ENCODE measurements at regions not wholly inside any gene's neighbourhood (a gene's known extent, or its start where the extent isn't known, plus 50 kb on each side); places are given as distances from the start of the nearest gene placed in this dataset.

DNA sequence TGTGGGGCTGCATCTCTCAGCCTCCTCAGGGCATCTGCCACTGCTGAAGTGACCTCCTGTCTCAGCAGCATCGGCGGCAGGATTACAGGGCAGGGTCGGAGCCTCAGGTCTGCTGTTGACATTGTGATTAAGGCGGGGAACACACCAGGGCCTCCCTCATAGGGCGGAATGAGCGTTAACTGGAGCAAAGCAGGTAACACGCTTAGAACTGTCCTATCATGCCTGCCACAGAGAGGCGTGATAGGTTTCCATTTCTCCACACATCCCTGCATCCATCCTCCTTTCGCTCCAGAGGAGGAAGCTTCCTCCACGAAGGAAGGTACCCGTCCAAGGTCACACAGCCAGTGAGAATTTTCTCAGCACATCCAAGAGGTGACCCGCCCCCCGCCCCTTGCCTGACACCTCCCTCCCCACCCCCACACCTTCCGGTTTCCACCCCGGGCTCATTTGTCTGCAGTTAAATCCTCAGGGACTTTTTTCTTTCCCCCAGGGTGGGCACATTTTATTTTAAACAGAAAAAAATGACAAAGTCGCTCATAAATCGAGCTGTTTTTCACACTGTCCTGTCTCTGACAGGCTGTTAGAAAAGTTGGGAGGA, 200.8 kb downstream of the TFAP2C start:
- H3K9me3 ChIP-seq (ENCODE audit: control insufficient read depth, low read depth, low read length) = no peaks in the 10 kb centered on the region
- H3K9me3 Mint-ChIP-seq = no peaks in the 10 kb centered on the region
- H3K4ac ChIP-seq (ENCODE audit: low read depth, low read length) = no peak overlapping the region
- H2BK12ac ChIP-seq (ENCODE audit: insufficient read length, low read depth, low read length) = no peak overlapping the region
- no peaks in the 10 kb centered on the region for H3K79me2 ChIP-seq (ENCODE audit: insufficient read depth, low read length)
- TF ChIP-seq, protein P1, sequence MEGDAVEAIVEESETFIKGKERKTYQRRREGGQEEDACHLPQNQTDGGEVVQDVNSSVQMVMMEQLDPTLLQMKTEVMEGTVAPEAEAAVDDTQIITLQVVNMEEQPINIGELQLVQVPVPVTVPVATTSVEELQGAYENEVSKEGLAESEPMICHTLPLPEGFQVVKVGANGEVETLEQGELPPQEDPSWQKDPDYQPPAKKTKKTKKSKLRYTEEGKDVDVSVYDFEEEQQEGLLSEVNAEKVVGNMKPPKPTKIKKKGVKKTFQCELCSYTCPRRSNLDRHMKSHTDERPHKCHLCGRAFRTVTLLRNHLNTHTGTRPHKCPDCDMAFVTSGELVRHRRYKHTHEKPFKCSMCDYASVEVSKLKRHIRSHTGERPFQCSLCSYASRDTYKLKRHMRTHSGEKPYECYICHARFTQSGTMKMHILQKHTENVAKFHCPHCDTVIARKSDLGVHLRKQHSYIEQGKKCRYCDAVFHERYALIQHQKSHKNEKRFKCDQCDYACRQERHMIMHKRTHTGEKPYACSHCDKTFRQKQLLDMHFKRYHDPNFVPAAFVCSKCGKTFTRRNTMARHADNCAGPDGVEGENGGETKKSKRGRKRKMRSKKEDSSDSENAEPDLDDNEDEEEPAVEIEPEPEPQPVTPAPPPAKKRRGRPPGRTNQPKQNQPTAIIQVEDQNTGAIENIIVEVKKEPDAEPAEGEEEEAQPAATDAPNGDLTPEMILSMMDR (conservative IDR thresholded peaks at IDR 0.05) = no peak
- no CpG with 5 or more reads among the region's 17 CpGs for WGBS (ENCODE audit: extremely low coverage, insufficient read length, low lambda C conversion rate)
- peaks cover 3% of the 10 kb centered on the region; the same call in 1 of the 2 replicates for H3K4me1 ChIP-seq (ENCODE audit: insufficient read depth, low read length)
- no peak overlapping the region for H3K9ac ChIP-seq (ENCODE audit: extremely low read depth, insufficient read length, low read length)
- no peak overlapping the region for H4K91ac ChIP-seq (ENCODE audit: insufficient read length, low read depth, low read length)
- peak overlapping the region; percentile 39 to 43; a peak in 3 of 5 replicates for H3K4me3 Mint-ChIP-seq
- H3K23me2 ChIP-seq (ENCODE audit: insufficient read length, low read depth, low read length, poor library complexity, severe bottlenecking) = no peaks in the 10 kb centered on the region
- H3K27me3 Mint-ChIP-seq (ENCODE audit: low read depth) = peaks cover 5% of the 10 kb centered on the region
- peak overlapping the region; percentile 12 for H3K4me2 ChIP-seq (ENCODE audit: insufficient read depth, insufficient read length, low read length)
- H2AFZ ChIP-seq (ENCODE audit: low read length) = no peak overlapping the region
- H2BK120ac ChIP-seq (ENCODE audit: low read depth, low read length, poor library complexity, severe bottlenecking) = no peak overlapping the region
- no peaks in the 10 kb centered on the region for H4K20me1 ChIP-seq (ENCODE audit: control insufficient read depth, insufficient read depth, insufficient read length)
- H2BK5ac ChIP-seq (ENCODE audit: insufficient read length, low read length) = no peak overlapping the region
- no peak overlapping the region for H2BK15ac ChIP-seq (ENCODE audit: low read depth, low read length)
- DNase-seq = peak; percentile 57
- no peak overlapping the region for H2BK20ac ChIP-seq (ENCODE audit: low read depth, low read length, poor library complexity, severe bottlenecking)
- H2AK5ac ChIP-seq (ENCODE audit: insufficient read length, low read length) = no peak overlapping the region
- no peaks in the 10 kb centered on the region; a peak in 1 of 7 replicates for H3K36me3 Mint-ChIP-seq (ENCODE audit: insufficient read depth in 1 of 3, low read depth in 3 of 3)
- no peak overlapping the region for H3K27ac ChIP-seq (ENCODE audit: insufficient read length, low read depth, low read length)
- H3K18ac ChIP-seq (ENCODE audit: insufficient read length, low read depth, low read length) = no peak overlapping the region
- no peak overlapping the region for H3K56ac ChIP-seq (ENCODE audit: insufficient read length, low read depth, low read length)
- H3T11ph ChIP-seq (ENCODE audit: low read length) = no peak overlapping the region
- no peak overlapping the region for H3K14ac ChIP-seq (ENCODE audit: insufficient read depth, low read length)
- peaks cover 60 to 68% of the 10 kb centered on the region in 2 experiments for H3K4me1 Mint-ChIP-seq
- H4K8ac ChIP-seq (replicated peaks; ENCODE audit: insufficient read length, low read depth, low read length) = no peak overlapping the region
- H4K5ac ChIP-seq (ENCODE audit: insufficient read length, low read depth, low read length) = no peak overlapping the region
- H3K23ac ChIP-seq (ENCODE audit: insufficient read length, low read depth, low read length) = no peak overlapping the region
- H3K27ac Mint-ChIP-seq = peak overlapping the region in 2 of 3 experiments; percentile 31 to 82; a peak in 3 of 7 replicates
- no peaks in the 10 kb centered on the region for H3K79me1 ChIP-seq (ENCODE audit: insufficient read depth, low read depth, low read length, poor library complexity, severe bottlenecking)
- H3K27me3 ChIP-seq (ENCODE audit: insufficient read depth, low read length) = no peaks in the 10 kb centered on the region; the same call in 1 of the 2 replicates
